H1 (cell line): ENCODE measurements at regions not wholly inside any gene's neighbourhood (a gene's known extent, or its start where the extent isn't known, plus 50 kb on each side); places are given as distances from the start of the nearest gene placed in this dataset.

ENCODE experiments used
- CTBP2 ChIP-seq: IDR thresholded peaks from 2 replicates; pipeline ENCODE4 v1.7.0; 2011; ENCODE audit warnings: borderline replicate concordance, mild to moderate bottlenecking, moderate library complexity, mixed read lengths, low read length; ENCODE audit not compliant: insufficient read depth, insufficient read length
- NANOG ChIP-seq: IDR thresholded peaks from 2 replicates; pipeline ENCODE4 v1.6.1; 2011; ENCODE audit warnings: low read length, low read depth, mild to moderate bottlenecking, inconsistent platforms; ENCODE audit not compliant: insufficient read depth, poor library complexity, severe bottlenecking
- RXRA ChIP-seq: IDR thresholded peaks from 2 replicates; pipeline ENCODE4 v1.6.1; 2011; ENCODE audit warnings: low read depth, mild to moderate bottlenecking, low read length, moderate library complexity; ENCODE audit not compliant: insufficient read depth
- SUZ12 ChIP-seq: fragments of 200-600 bp; sonication (generic); IDR thresholded peaks from 2 replicates; pipeline ENCODE4 v1.6.1; 2012; ENCODE audit warnings: mild to moderate bottlenecking, inconsistent platforms, low read length, moderate library complexity, mixed read lengths
- TEAD4 ChIP-seq: IDR thresholded peaks from 2 replicates; pipeline ENCODE4 v1.6.1; 2012; ENCODE audit warnings: low read depth, low read length, inconsistent platforms, mixed read lengths

DNA sequence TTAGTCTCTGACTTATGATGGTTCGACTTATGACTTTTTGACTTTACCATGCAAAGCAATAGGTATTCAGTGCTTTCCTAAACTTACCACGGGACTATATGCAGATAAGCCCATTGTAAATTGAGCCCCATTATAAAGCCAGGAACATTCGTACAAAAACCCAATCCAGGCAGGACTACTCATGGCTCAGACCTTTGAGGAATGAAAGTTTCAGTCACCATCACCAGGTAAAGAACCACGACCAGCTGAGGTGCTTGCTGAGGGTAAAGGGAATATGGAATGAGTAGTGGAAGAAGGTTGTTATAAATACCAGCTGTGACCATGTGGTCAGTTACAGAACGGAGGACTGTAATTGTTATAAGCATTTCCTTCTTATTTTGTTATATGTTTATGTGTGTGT, 54.9 kb upstream of the BNC1 start (continued):
- TF ChIP-seq RXRA = no peak
- no peak for TF ChIP-seq SUZ12
- TF ChIP-seq NANOG = no peak
- TF ChIP-seq TEAD4 = no peak
- TF ChIP-seq CTBP2 = no peak
